ENCODE measurements at regions not wholly inside any gene's neighbourhood (a gene's known extent, or its start where the extent isn't known, plus 50 kb on each side); places are given as distances from the start of the nearest gene placed in this dataset.

DNA sequence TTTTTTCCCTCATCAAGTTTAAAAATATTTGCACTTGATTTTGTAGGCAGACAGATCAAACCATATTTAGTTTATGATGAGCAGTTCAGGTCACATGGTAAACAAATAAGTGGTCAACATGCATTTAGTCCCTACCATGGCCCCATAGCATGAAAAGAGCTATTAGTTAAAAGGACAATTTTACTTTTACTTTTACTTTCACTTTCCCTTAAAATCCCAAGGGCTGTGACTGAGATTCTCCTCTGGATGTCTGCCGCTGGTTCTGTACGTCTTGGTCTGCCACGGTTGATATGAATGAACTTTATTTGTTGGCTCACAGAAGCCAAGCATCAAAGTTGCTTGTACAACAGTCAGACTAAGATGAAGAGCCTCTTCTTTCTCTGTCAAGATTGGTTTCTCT is 626.2 kb upstream of the CDH7 start:
- DNase-seq = no peak

DNA sequence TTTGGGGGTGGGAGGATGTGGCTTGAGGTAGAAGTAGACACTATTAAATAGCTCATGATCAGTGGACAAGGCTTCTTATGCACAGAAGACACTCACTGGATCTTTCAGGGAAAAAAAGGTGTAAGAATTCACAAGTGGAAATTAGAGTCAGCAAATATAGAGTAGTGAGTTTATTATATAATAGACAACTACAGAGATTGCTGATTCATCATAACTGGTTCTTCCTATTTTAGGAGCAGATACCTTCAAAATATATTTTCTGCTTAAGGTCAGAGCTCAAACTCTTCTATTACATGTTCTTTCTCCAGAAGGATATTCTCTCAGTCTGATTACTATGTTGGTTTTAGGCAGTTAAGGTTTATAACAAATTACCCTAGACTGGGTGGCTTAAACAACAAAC is 646.9 kb upstream of the CDH7 start:
- no peak for DNase-seq

DNA sequence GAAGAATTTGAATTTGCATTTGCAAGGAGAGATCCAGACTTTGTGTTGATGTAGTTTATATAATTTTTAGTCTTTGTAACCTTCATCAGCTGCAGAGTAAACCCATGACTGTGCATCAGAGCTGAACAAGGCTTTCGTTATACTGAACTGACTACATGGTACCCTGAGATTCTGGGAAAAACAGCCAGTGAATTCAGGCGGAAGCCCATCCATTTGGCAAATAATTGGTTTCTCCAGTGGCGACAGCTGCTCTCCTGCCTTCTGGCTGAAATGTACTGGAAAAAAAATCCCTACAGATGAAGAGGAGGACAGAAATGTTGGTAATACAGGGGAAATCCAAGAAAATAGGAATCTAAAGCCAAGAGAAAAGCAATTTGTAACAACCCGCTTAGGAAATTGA is 657.5 kb upstream of the CDH7 start:
- no peak for DNase-seq

DNA sequence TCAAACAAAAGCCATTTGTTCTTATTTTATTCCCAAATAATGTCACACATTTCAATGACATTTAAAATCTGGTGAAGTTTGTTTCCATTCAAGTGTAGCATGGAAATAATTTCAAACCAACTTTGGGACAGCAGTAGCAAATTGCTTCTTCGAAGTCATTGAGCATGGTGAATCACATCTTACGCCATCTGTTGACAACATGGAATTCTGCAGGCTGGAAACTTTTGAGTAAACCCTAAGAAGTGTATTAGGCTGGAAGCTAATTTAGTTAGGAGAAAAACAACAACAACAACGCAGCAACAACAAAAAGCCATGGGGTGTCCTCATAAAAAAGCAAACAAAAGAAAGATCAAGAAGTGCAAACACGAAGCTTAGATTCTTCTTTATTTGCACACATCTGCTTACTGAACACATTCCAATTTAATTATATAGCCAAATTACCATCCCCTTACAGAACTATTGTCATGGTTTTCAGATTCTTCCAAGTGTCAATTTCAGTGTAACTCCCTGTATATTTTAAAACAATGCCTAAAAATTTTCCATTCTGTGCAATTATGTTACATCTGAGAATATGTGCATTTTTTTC is 659.0 kb upstream of the CDH7 start:
- DNase-seq = peak; percentile 43

DNA sequence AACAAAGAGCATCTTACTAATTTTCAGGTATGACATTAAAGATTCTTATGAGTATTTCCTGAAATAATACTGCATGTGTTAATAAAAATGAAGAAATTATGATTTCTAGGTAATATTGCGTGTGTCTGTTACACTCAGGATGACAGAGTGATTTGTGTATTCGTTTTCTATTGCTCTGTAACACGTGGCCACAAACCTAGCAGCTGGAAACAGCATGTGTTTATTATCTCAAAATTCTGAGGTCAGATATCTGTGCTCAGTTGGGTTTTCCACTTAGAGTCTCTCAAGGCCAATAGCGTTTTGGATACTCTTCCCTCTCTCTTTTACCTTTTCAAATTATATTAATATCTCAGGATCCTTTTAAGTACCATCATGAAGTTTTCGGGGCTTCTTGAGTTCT is 667.9 kb upstream of the CDH7 start:
- DNase-seq = no peak

DNA sequence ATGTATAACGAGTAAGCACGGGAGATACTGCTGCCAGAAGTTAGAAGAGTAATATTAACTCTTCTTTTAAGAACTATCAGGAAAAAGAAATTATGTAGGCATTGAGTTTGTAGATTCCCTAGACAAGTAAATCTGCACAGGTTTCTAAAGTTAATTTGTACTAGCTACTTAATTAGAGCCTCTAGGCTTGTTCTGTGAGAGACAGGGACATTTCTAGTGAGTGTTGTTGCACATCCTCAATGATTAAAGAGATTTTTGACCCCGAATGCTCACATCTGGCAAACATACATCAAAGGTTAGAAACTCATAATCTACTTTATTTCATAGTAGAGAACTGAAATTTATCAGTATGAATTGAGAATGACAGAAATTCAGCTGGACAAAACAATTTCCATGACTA is 669.0 kb upstream of the CDH7 start:
- no peak for DNase-seq

DNA sequence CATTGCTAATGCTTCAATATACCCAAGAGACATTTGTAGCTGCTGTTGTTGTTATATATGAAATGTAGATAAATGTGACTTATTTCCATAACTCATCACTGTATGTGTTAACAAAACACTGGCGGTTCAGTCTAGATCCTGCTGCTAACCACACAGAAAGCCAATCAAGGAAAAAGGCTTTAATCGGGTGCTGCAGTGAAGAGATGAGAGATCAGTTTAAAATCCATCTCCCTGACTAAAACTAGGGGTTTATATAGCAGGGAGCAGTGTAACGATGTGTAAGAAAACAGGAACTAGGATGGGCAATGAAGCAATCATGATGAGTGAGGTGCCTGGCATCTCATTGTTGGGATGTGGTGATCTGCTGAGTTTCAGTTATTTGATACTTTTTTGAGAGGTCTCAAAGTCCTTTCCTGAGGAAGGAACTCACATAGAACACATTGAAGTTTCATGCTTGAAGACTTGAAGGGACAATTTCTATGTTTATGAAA is 677.7 kb upstream of the CDH7 start:
- no peak for DNase-seq

DNA sequence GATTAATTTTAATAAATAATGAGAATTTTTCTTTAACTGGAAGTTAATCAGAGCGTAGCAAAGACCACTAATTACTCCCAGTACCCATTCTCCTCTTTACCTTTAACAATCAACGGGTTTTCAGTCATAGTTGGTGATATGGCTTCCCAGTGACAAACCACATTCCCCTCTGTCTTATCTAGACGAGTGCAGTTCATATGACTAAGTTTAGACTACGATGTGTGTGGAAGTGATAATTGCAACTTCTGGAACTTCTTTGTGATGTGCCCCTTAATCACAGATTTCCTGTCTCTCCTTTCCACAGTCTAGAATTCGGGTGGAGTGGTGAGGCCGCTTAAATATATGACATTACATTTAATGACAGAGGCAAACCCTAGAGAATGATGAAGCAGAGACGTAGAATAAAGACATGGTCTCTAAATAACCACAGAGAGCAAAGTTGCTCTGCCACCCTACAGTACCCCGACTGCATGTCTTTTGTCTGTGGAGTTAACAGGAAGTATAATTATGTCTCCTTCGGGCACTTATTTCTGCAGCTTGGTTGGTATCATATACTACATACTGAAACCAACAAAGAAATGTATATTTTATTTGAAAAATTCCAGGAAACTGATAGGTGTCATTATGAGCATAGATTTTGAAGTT is 693.3 kb upstream of the CDH7 start:
- DNase-seq = no peak

DNA sequence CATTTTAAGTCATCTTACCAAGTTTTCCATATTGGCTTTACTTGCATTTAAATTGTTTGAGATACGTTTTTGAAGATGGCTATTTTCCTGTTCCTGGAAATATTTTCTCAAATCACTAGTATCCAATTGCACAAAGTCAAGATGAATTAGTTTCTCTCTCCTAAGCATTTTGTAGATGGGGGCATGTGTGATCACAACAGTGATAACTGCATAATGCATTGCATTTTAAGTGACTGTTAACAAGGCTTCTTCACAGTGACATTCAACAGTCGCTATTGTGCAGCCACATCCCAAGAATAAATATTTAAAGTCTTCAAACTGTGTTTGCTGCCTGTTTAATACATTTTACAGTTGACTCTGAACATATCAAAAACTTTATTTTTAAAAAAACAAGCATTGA is 694.2 kb upstream of the CDH7 start:
- no peak for DNase-seq

DNA sequence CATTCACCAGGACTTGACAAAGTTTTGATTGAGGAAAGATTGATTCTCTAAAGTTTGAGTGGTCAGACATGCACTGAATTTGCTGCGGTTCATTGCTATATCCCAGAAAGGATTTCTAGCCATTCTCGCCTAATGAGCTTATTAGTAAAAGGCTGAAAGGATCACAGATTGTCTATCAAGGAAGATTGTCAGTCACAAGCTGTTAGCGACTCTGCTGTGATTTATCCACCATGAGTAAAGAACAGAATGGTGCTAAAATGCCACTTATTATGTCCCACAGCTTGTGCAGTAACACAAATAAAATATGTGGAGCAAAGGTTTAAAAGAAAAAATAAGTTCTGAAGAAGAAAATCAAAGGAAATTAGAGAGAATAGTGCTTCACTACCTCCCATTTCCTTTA is 701.2 kb upstream of the CDH7 start:
- DNase-seq = no peak

DNA sequence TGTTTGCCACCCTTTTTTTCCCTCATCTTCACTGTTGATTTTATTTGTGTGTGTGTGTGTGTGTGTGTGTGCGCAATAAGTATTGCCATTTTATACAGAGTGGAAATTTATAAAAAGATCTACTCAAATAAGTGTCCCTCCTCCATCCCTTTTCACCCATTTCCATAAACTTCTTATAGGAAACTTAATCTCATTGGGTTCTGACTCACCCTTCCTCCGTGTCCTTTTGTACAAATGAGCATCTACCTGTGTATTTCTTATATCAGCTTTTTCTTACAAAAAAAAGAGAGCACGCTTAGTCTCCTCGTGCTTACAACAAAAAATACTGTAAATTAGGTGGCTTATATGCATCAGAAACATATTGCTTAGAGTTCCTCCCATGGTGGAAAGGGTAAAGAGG is 711.2 kb upstream of the CDH7 start:
- no peak for DNase-seq

DNA sequence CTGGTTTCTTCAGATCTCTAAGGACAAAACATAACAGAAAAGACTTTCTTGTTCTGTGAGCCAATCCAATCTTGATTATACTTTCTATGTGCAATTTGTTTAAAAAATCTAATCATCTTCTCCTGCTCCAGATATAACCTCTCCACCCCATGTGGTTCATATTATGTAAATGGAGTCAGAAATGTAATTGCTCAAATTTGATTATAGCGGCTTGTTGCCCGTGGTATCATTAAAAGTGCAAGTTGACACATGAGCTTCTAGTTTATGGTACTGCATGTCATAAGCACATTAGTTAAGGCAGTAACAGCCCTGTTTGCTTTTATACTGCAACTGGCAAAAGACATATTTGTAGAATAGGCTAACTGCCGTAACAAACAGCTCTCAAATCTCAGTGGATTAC is 715.1 kb upstream of the CDH7 start:
- DNase-seq = no peak

DNA sequence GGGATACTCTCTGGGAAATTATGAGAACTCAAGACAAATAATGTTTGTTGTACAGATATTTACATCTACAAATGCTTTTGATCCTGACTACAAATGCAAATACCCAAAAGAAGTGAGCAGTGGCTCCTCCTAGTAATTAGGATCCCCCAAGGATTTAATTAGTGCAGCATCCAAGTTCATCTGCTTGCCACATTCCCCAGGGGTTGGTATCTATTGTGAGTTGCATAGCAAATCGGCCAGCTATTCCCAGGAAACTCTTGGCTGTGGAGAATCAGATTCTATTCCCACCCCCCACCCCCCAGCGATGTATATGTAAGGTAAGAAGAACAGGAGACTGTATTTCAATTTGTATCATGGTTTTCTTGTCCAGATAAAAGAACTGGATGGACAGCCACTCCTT is 725.1 kb upstream of the CDH7 start:
- no peak for DNase-seq

DNA sequence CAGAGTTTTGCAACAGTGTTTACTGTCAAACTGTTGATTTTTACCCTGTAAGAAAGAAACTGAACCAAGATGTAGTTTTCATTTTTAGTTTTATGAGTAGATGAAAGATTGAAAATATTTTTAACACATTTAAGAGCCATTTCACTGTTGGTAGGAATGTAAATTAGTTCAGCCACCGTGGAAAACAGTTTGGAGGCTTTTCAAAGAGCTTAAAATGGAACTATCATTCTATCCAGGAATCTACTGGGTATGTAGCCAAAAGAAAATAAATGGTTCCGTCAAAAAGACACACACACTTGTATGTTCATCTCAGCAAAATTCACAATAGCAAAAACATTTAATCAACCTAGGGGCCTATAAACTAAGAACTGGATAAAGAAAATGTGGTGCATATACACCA is 729.8 kb upstream of the CDH7 start:
- no peak for DNase-seq

DNA sequence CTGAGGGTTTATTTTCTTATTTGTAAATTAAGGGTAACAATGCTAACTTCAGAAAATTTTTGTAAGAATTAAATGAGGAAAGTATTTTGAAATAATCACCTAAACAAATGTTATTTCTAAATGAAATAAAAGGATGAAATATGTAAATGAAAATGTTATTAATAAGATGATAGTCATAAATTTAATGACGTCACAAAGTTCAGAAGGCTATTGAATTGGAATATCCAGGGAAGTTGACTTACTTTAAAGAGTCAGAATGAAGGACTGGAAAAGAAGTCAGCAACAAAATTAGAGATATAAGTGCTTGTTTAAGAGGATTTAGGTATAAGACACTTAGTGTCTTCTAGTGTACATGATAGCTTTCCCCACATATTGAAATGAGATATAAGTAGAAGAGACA is 732.6 kb upstream of the CDH7 start:
- DNase-seq = no peak

DNA sequence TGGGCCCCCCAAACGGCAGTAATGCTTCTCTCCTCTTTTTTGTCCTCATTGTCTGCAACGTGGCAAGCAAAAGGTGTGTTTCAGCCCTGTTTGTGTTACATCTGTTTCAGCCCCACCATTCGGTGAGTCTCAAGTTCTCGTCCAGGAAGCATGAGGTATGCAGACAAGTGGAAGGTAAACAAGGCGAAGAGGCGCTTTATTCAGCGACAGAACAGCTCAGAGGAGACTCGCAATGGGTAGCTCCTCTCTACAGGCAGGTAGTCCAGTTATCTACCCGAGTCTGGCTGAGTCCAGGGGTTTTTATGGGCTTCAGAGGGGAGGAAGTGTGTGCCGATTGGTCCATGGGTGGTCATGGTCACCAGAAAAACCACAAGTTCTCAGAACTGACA is 733.4 kb upstream of the CDH7 start:
- no peak for DNase-seq

DNA sequence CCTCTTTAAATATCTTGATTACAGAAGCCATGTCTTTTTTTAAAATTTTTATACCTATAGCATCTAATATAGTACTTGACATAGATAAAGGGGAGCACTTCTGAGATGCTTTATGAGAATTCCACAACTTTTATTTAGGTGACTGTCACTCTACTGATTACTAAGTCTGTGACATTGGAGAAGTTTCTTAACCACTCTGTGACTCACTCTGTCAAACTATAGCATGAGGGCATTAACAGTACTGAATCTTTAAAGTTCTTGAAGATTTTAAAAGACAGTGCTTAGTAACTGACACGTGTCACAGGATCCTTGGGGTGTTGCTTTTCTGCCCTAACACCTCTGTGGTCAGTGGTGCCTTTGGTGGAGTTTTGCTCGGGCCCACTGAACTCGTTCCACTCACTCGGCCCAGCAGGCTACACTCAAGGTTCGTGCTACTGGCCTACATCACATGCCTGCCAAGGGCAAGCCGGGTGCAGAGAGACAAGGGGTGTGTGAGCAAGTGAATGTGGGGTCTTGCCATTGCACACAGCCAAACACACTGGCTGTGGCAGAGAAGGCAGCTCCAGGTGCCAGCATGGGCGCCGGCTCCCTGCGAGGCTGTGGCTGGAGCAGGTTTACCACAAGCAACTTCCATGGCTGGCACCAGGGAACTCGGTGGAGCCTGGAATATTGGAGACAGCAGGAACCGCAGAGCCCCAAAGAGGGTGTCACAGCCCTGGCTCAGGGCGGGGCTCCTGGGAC is 734.0 kb upstream of the CDH7 start:
- no peak for DNase-seq

DNA sequence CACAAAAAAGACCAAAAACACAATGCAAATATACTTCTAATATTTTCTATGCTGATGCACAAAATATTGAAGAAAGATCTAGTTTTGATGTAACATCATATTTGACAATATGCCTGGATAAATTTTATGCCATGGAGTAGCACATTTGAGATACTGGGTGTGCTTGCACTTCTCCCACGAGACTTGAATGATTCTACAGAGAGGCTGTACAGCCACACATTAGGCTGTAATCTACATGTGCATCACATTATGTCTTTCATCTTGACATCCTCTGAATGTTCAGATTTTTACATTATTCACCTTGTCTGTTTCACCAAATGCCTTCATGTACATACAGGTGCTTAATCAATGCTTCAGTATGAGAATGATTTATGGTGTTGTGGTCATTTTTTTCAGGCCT is 756.4 kb upstream of the CDH7 start:
- no peak for DNase-seq

DNA sequence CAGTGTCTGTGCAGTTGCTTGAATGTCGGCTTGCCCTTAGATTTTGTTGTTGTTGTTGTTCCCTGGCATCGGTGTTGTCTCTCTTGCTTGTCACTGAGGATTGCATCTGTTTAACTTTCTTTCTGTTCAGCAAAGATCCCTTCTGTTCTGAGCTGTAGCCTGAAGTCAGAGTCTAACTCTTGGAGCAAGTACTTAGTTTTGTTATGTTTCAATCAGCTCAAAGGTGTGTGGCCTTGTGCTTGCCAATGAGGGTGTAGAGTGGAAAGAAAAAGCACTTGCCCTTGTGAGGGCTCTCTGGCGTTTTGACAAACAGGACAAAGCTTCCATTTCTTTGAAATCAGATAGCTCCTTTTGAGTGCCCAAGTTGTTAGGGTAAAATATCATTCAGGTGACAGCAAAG is 757.1 kb upstream of the CDH7 start:
- no peak for DNase-seq

DNA sequence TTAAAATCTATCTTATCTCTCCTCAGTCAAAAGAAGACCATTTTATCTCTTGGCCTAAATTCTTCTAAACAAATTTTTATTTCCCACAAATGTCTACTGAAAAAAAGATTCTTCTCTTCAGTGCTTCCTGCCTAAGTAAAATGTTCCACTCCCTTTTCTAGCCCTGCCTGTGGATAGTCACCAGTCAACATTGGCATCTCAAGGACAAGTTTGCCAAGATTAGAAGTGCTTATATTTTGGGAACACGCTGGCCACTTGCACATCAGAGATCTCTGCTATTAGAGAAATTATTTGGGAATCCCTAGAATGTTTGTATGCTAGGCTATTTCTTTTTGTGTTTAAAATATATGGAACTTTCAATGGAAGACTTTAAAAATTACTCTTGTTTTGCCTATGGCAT is 758.2 kb upstream of the CDH7 start:
- no peak for DNase-seq

DNA sequence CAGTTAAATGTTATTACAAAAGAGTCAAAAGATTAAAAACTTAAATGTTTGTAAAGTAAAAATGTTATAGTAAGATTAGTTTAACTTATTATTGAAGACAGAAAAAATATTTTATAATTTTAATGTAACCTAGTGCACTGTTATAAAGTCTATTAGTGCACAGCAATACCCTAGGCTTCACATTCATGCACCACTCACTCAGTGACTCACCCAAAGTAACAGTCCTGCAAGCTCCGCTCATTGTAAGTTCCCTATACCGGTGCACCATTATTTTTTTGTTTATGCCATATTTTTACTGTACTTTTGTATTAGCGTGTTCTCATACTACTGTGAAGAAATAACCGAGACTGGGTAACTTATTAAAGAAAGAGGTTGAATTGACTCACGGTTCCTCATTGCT is 759.7 kb upstream of the CDH7 start:
- DNase-seq = no peak

DNA sequence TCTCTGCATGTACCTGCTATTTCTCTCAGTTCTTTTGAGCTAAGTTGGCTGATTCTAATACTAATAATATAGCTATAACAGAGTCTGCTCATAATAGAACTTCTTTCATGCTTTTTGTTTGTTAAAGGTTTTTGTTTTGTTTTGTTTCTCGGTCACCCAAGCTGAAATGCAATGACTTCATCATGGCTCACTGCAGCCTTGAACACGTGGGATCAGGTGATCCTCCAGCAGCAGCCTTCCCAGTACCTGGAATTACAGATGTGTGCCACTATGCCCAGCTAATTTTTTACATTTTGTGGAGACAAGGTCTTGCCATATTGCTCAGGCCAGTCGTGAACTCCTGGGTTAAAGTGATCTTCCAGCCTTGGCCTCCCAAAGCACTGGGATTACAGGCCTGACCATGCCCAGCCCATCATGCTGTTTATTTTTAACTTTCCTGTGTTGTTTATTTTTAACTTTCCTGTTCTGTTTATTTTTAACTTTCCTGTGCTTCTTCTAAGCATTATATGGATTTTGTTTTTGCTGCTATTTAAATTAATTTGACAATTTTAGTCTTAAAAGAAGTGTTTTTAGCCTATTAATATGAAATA is 763.8 kb upstream of the CDH7 start:
- no peak for DNase-seq

DNA sequence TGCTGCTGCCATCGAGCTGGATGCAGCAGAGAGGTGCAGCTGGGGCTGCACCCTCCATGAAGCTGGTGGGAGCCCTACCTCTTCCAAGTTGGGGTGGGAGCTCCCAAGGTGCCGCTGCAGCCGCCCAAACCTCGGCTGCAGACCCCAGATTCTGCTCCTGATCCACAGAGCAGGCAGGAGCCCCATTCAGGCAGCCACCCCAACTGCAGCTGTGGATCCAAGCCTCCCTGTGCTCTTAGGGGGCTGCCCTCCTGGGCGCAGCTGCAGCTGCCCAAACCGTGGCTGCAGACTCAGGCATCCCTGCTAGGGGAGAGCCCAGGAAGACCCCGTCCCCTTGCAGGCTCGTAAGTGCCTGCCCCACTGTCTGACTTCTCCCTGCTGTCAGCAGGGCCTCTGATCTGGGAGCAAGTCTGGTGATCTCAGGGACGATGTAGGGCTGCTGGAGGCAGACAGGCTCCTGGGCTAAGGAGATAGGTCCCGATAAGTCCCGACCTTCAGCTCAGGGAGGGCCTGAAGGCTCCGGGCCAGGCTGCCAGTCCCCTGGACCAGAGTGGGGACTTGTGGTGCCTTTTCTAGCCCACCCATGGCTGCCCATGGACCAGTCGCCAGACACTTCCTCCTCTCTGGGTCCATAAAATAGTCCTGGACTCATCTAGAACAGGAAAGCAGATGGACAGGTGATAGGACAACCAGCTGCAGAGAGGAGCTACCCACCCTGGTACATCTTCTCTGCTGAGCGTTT is 767.1 kb upstream of the CDH7 start:
- no peak for DNase-seq
